SU-DHL-6 (cell line): ENCODE measurements at regions not wholly inside any gene's neighbourhood (a gene's known extent, or its start where the extent isn't known, plus 50 kb on each side); places are given as distances from the start of the nearest gene placed in this dataset.

Source experiments
- H2AFZ ChIP-seq: fragments of 200-600 bp; sonication (generic); 2 replicates; pipeline ENCODE4 v1.6.1; 2014; ENCODE audit warnings: low read depth, mild to moderate bottlenecking, moderate library complexity, mixed read lengths, antibody characterized with exemption, low read length; ENCODE audit not compliant: severe bottlenecking
- H3F3A ChIP-seq: fragments of 200-600 bp; shearing (Covaris generic); 2 replicates; pipeline ENCODE4 v1.6.0; 2016; ENCODE audit warnings: antibody characterized with exemption, mild to moderate bottlenecking; ENCODE audit not compliant: insufficient read depth
- H3K27ac ChIP-seq: fragments of 200-600 bp; sonication (generic); 2 replicates; pipeline ENCODE4 v1.5.1; 2016; ENCODE audit warnings: low read depth, mild to moderate bottlenecking, low read length, moderate library complexity, mixed read lengths
- H3K27me3 ChIP-seq: fragments of 200-600 bp; sonication (generic), shearing (Covaris generic); 2 replicates; pipeline ENCODE4 v1.6.0; 2014; ENCODE audit warnings: mild to moderate bottlenecking, low read length
- H3K36me3 ChIP-seq: fragments of 200-600 bp; sonication (generic); 2 replicates; pipeline ENCODE4 v1.6.1; 2014; ENCODE audit warnings: mild to moderate bottlenecking, low read length, mixed read lengths
- H3K4me2 ChIP-seq: fragments of 300-600, 200-600 bp; shearing (Covaris generic), sonication (generic); 2 replicates; pipeline ENCODE4 v1.6.0; 2014; ENCODE audit warnings: low read length, low read depth, mild to moderate bottlenecking; ENCODE audit not compliant: poor library complexity, severe bottlenecking
- H3K4me3 ChIP-seq: fragments of 200-600 bp; sonication (generic); 2 replicates; pipeline ENCODE4 v1.5.1; 2014; ENCODE audit warnings: antibody characterized with exemption, low read length, mild to moderate bottlenecking, mixed read lengths; ENCODE audit not compliant: insufficient read depth, poor library complexity, severe bottlenecking
- H3K79me2 ChIP-seq: fragments of 200-600 bp; sonication (generic); 2 replicates; pipeline ENCODE4 v1.6.1; 2014; ENCODE audit warnings: mild to moderate bottlenecking, low read length, moderate library complexity; ENCODE audit not compliant: insufficient read depth
- H3K9ac ChIP-seq: fragments of 200-600 bp; sonication (generic); 2 replicates; pipeline ENCODE4 v1.7.0; 2014; ENCODE audit warnings: mild to moderate bottlenecking, low read length
- H3K9me2 ChIP-seq: fragments of 200-600 bp; sonication (generic); replicated peaks from 2 replicates; pipeline ENCODE4 v1.6.1; 2014; ENCODE audit warnings: low read length; ENCODE audit not compliant: insufficient read depth
- H3K9me3 ChIP-seq: fragments of 200-600 bp; sonication (generic); 2 replicates; pipeline ENCODE4 v1.6.1; 2014; ENCODE audit warnings: low read length, mixed read lengths; ENCODE audit not compliant: insufficient read depth
- H4K20me1 ChIP-seq: fragments of 200-600 bp; sonication (generic); 2 replicates; pipeline ENCODE4 v1.6.1; 2014; ENCODE audit warnings: low read depth, mild to moderate bottlenecking, antibody characterized with exemption, low read length, moderate library complexity, mixed read lengths
- CTCF ChIP-seq: fragments of 200-600 bp; sonication (generic); IDR thresholded peaks from one replicate; pipeline ENCODE4 v1.5.1; 2017; ENCODE audit warnings: antibody characterized with exemption, mild to moderate bottlenecking, low read length, moderate library complexity; ENCODE audit not compliant: insufficient read depth, poor library complexity, severe bottlenecking
- EZH2phosphoT487 ChIP-seq: fragments of 200-600 bp; sonication (generic), shearing (Covaris generic); conservative IDR thresholded peaks from 2 replicates; pipeline ENCODE4 v1.6.1; 2018; ENCODE audit warnings: mild to moderate bottlenecking, antibody characterized with exemption, low read length, moderate library complexity, mixed read lengths

- no peaks in the 10 kb centered on the region for H3F3A ChIP-seq
- no peaks in the 10 kb centered on the region for H3K36me3 ChIP-seq
- H3K9me3 ChIP-seq: no peaks in the 10 kb centered on the region
- H3K9me2 ChIP-seq: no peaks in the 10 kb centered on the region
- no peak overlapping the region for H3K4me2 ChIP-seq
- TF ChIP-seq CTCF: no peak
- no peak for TF ChIP-seq EZH2phosphoT487
- H3K4me3 ChIP-seq: no peak overlapping the region
- H3K79me2 ChIP-seq: no peaks in the 10 kb centered on the region
- H4K20me1 ChIP-seq: no peaks in the 10 kb centered on the region
- H3K27me3 ChIP-seq: no peaks in the 10 kb centered on the region
- H3K27ac ChIP-seq: no peak overlapping the region
- no peak overlapping the region for H3K9ac ChIP-seq
- H2AFZ ChIP-seq: no peak overlapping the region
Measured at GRCh38 chr9:96029722-96030530, 154.4 kb downstream of the ERCC6L2 start.

GRCh38 chr9:96027251-96028131 is 152.0 kb downstream of the ERCC6L2 start:
- Histone ChIP-seq H3K4me3 (no peak overlapping the region), H3K4me2 (no peak overlapping the region), H3K27ac (no peak overlapping the region), H3K9me3 (no peaks in the 10 kb centered on the region), H3K9me2 (no peaks in the 10 kb centered on the region), H4K20me1 (no peaks in the 10 kb centered on the region), H3K36me3 (no peaks in the 10 kb centered on the region), H3F3A (no peaks in the 10 kb centered on the region), H3K27me3 (no peaks in the 10 kb centered on the region), H3K9ac (no peak overlapping the region), H3K79me2 (no peaks in the 10 kb centered on the region), H2AFZ (no peak overlapping the region)
- TF ChIP-seq CTCF (no peak), EZH2phosphoT487 (no peak)

GRCh38 chr9:96026655-96027213 is 151.2 kb downstream of the ERCC6L2 start:
- no peak for TF ChIP-seq CTCF
- no peak for TF ChIP-seq EZH2phosphoT487
- H2AFZ ChIP-seq: no peak overlapping the region
- no peaks in the 10 kb centered on the region for H3K36me3 ChIP-seq
- no peaks in the 10 kb centered on the region for H3K79me2 ChIP-seq
- H3K27me3 ChIP-seq: no peaks in the 10 kb centered on the region
- H3K4me3 ChIP-seq: no peak overlapping the region
- H3K27ac ChIP-seq: no peak overlapping the region
- H3K4me2 ChIP-seq: no peak overlapping the region
- H3K9me2 ChIP-seq: no peaks in the 10 kb centered on the region
- no peaks in the 10 kb centered on the region for H3F3A ChIP-seq
- no peaks in the 10 kb centered on the region for H3K9me3 ChIP-seq
- H3K9ac ChIP-seq: no peak overlapping the region
- no peaks in the 10 kb centered on the region for H4K20me1 ChIP-seq
